ENCODE measurements at regions not wholly inside any gene's neighbourhood (a gene's known extent, or its start where the extent isn't known, plus 50 kb on each side); places are given as distances from the start of the nearest gene placed in this dataset.

DNA sequence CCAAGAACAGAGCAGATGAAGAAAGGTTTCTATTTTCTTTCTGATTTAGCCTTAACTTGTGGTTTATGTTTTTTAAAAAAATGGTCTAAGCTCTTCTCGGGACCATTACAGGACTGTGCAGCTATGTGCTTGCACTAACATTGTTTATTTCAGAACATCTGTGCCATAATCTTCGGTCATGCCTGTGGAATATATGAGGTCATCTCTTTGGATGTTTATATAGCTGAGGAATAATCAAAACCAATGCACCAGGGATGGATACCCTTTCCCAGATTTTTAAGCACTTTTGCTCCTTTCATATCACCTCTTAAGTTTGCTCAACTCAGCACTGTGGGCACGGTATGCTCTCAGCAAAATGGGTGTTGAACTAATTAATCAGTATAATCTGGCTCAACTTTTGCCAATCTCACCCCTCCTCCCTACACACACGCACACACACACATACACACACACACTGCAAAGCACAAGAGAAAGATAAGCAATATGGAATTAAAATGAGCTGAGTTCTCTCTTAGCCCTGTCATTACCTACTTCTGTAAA is 268.5 kb upstream of the TMC3 start:
- TF ChIP-seq, protein P1, sequence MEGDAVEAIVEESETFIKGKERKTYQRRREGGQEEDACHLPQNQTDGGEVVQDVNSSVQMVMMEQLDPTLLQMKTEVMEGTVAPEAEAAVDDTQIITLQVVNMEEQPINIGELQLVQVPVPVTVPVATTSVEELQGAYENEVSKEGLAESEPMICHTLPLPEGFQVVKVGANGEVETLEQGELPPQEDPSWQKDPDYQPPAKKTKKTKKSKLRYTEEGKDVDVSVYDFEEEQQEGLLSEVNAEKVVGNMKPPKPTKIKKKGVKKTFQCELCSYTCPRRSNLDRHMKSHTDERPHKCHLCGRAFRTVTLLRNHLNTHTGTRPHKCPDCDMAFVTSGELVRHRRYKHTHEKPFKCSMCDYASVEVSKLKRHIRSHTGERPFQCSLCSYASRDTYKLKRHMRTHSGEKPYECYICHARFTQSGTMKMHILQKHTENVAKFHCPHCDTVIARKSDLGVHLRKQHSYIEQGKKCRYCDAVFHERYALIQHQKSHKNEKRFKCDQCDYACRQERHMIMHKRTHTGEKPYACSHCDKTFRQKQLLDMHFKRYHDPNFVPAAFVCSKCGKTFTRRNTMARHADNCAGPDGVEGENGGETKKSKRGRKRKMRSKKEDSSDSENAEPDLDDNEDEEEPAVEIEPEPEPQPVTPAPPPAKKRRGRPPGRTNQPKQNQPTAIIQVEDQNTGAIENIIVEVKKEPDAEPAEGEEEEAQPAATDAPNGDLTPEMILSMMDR (IDR thresholded peaks at IDR 0.05): no peak
- TF ChIP-seq POLR2A (IDR thresholded peaks at IDR 0.05) (no peak), POLR2AphosphoS5 (IDR thresholded peaks at IDR 0.05) (no peak)

Data from breast epithelium (tissue), 3 donors.